ENCODE measurements at regions not wholly inside any gene's neighbourhood (a gene's known extent, or its start where the extent isn't known, plus 50 kb on each side); places are given as distances from the start of the nearest gene placed in this dataset.
"Not testable (repeated sequence)": the region's sequence is repeated elsewhere in the genome, so short reads cannot be mapped to it uniquely, and the experiment has no call there.

- no peak for DNase-seq (ENCODE audit: low read depth in 2 of 2)
These were observed 60.1 kb upstream of the PRSS16 start for GRCh38 chr6:27187231-27188060.

GRCh38 chr6:27188061-27188884 is 59.2 kb upstream of the PRSS16 start:
- no peak for DNase-seq (ENCODE audit: low read depth in 2 of 2)

- no peak for DNase-seq (ENCODE audit: low read depth in 2 of 2)
These were observed 58.5 kb upstream of the PRSS16 start for GRCh38 chr6:27188885-27189418.

- no peak for DNase-seq (ENCODE audit: low read depth in 2 of 2)
These were observed 57.4 kb upstream of the PRSS16 start for GRCh38 chr6:27190126-27190525.

- DNase-seq (ENCODE audit: low read depth in 2 of 2): not testable (repeated sequence)
These were observed 53.0 kb upstream of the PRSS16 start for GRCh38 chr6:27194453-27194852.

GRCh38 chr6:27195547-27195946 is 52.0 kb upstream of the PRSS16 start:
- DNase-seq (ENCODE audit: low read depth in 2 of 2): not testable (repeated sequence)

Data from stimulated activated CD4-positive, alpha-beta T cell treated with anti-CD3 and anti-CD28 coated beads, Interleukin-1b, Interleukin-23, amount 100 ng/mL, for 1 hour (primary cell).